ENCODE measurements at regions not wholly inside any gene's neighbourhood (a gene's known extent, or its start where the extent isn't known, plus 50 kb on each side); places are given as distances from the start of the nearest gene placed in this dataset.
A peak's percentile ranks its signal among the peaks of the same experiment; 100 is the strongest.

- dilution Hi-C loops (cut with MboI; ENCODE audit: extremely low pct_ligation_motif_present, low sequenced_read_pairs), result no loop called here
- ChIA-PET CTCF (no interaction called here), POLR2A (no interaction called here)
- H3K4me1 ChIP-seq (ENCODE audit: control insufficient read depth, extremely low read depth, insufficient read depth, low read length), result peaks cover 7% of the 10 kb centered on the region
- no peak for TF ChIP-seq POLR2AphosphoS5 (IDR thresholded peaks at IDR 0.05; ENCODE audit: insufficient read depth, low read depth, low read length)
- TF ChIP-seq MYC (IDR thresholded peaks at IDR 0.05; ENCODE audit: low read depth, low read length), result no peak
- TF ChIP-seq MAX (IDR thresholded peaks at IDR 0.05; ENCODE audit: insufficient read depth, insufficient read length), result no peak
- no peak for TF ChIP-seq POLR2A (IDR thresholded peaks at IDR 0.05; ENCODE audit: low read depth, low read length)
- no peak overlapping the region for H2AFZ ChIP-seq (ENCODE audit: low read depth, low read length)
- H3K4me2 ChIP-seq (ENCODE audit: insufficient read depth, low read length), result no peak overlapping the region
- no peaks in the 10 kb centered on the region for H3K36me3 ChIP-seq (ENCODE audit: control insufficient read depth in 2 of 2, extremely low read depth in 1 of 2, insufficient read depth in 2 of 2, low read length in 2 of 2)
- no TSS peak for BruUV-seq (replicated peaks)
- DNase-seq (ENCODE audit: low read depth, low spot score) (no peak), FAIRE-seq (no peak)
- no peaks in the 10 kb centered on the region for H3K79me2 ChIP-seq (ENCODE audit: control insufficient read depth, insufficient read depth, low read length)
- H4K20me1 ChIP-seq (replicated peaks; ENCODE audit: control insufficient read depth, extremely low read depth, insufficient read depth, low read length), result no peaks in the 10 kb centered on the region
- H3K9me3 ChIP-seq (replicated peaks; ENCODE audit: control insufficient read depth, insufficient read depth, low read length), result no peaks in the 10 kb centered on the region
- intact Hi-C loops (cut with micrococcal nuclease), result loop anchor here (10.0 kb wide), 1 partner anchor 600 kb away; no protein-coding TSS in a partner anchor
- no peak overlapping the region for H3K9ac ChIP-seq (replicated peaks; ENCODE audit: extremely low read depth, insufficient read depth, low read length)
- H3K27me3 ChIP-seq (ENCODE audit: control insufficient read depth in 2 of 2, insufficient read depth in 2 of 2, low read length in 2 of 2), result no peaks in the 10 kb centered on the region
- no peak overlapping the region for H3K27ac ChIP-seq (ENCODE audit: insufficient read depth, low read depth, low read length)
- no peak overlapping the region for H3K4me3 ChIP-seq (replicated peaks in 1 of 3; ENCODE audit: insufficient read depth in 1 of 3, low read depth in 1 of 3, low read length in 3 of 3)
- no peaks in the 10 kb centered on the region for H3K9me1 ChIP-seq (replicated peaks; ENCODE audit: control insufficient read depth, extremely low read depth, insufficient read depth, low read length)
Measured at GRCh38 chr5:67844924-67845323, 370.6 kb upstream of the PIK3R1 start.

- H4K20me1 ChIP-seq (replicated peaks; ENCODE audit: control insufficient read depth, extremely low read depth, insufficient read depth, low read length), result no peaks in the 10 kb centered on the region
Measured at GRCh38 chr5:67842806-67843205, 372.8 kb upstream of the PIK3R1 start.

More at GRCh38 chr5:67842806-67843205, 372.8 kb upstream of the PIK3R1 start:
- Histone ChIP-seq H3K9ac (replicated peaks; ENCODE audit: extremely low read depth, insufficient read depth, low read length) (no peak overlapping the region), H3K4me1 (ENCODE audit: control insufficient read depth, extremely low read depth, insufficient read depth, low read length) (peaks cover 7% of the 10 kb centered on the region), H2AFZ (ENCODE audit: low read depth, low read length) (no peak overlapping the region), H3K27me3 (ENCODE audit: control insufficient read depth in 2 of 2, insufficient read depth in 2 of 2, low read length in 2 of 2) (no peaks in the 10 kb centered on the region), H3K79me2 (ENCODE audit: control insufficient read depth, insufficient read depth, low read length) (no peaks in the 10 kb centered on the region), H3K9me1 (replicated peaks; ENCODE audit: control insufficient read depth, extremely low read depth, insufficient read depth, low read length) (no peaks in the 10 kb centered on the region), H3K9me3 (replicated peaks; ENCODE audit: control insufficient read depth, insufficient read depth, low read length) (no peaks in the 10 kb centered on the region), H3K4me2 (ENCODE audit: insufficient read depth, low read length) (peak overlapping the region; percentile 31), H3K36me3 (ENCODE audit: control insufficient read depth in 2 of 2, extremely low read depth in 1 of 2, insufficient read depth in 2 of 2, low read length in 2 of 2) (no peaks in the 10 kb centered on the region), H3K4me3 (replicated peaks in 1 of 3; ENCODE audit: insufficient read depth in 1 of 3, low read depth in 1 of 3, low read length in 3 of 3) (no peak overlapping the region), H3K27ac (ENCODE audit: insufficient read depth, low read depth, low read length) (no peak overlapping the region)
- FAIRE-seq (peak; percentile 79), DNase-seq (ENCODE audit: low read depth, low spot score) (peak; percentile 40)
- POLR2A ChIA-PET, result no interaction called here
- no TSS peak for BruUV-seq (replicated peaks)
- CTCF ChIA-PET, result interaction anchor here (0.8 to 2.6 kb wide), 13 partner anchors 9 to 611 kb away, joined by 3 to 11 read pairs (median 3); partner anchors contain the start of gene PIK3R1
- TF ChIP-seq GATA2 (IDR thresholded peaks at IDR 0.05; ENCODE audit: insufficient read depth, insufficient read length, low read depth, low read length), result peak; percentile 51
- TF ChIP-seq CTCF (IDR thresholded peaks at IDR 0.05; ENCODE audit: extremely low read depth in 1 of 2, insufficient read depth in 1 of 2, low read depth in 1 of 2, low read length in 2 of 2), result peak; percentile 20 to 25
- TF ChIP-seq FOS (IDR thresholded peaks at IDR 0.05; ENCODE audit: borderline replicate concordance, insufficient read depth, low read length), result peak; percentile 57
- no peak for TF ChIP-seq POLR2AphosphoS5 (IDR thresholded peaks at IDR 0.05; ENCODE audit: insufficient read depth, low read depth, low read length)
- no peak for TF ChIP-seq MAX (IDR thresholded peaks at IDR 0.05; ENCODE audit: insufficient read depth, insufficient read length)
- no peak for TF ChIP-seq POLR2A (IDR thresholded peaks at IDR 0.05; ENCODE audit: low read depth, low read length)
- dilution Hi-C loops (cut with MboI; ENCODE audit: extremely low pct_ligation_motif_present, low sequenced_read_pairs), result no loop called here
- intact Hi-C loops (cut with micrococcal nuclease), result loop anchor here (10.0 kb wide), 1 partner anchor 598 kb away; no protein-coding TSS in a partner anchor

All from endothelial cell of umbilical vein (primary cell).